AG04450 (cell line): ENCODE measurements at regions not wholly inside any gene's neighbourhood (a gene's known extent, or its start where the extent isn't known, plus 50 kb on each side); places are given as distances from the start of the nearest gene placed in this dataset.

Experiments
- CTCF ChIA-PET: fragments of 300-600, 350-600 bp; formaldehyde crosslinking; extraction: SDS; loops from one replicate; lab custom pipeline; 2022; ENCODE audit warnings: antibody characterized with exemption, inconsistent platforms; lab: Charles Lee
- POLR2A ChIA-PET: fragments of 350-600 bp; formaldehyde crosslinking; extraction: SDS; loops from one replicate; lab custom pipeline; 2021; ENCODE audit warnings: antibody characterized with exemption, inconsistent platforms; lab: Yijun Ruan, JAX
- DNase-seq: peaks from one replicate; pipeline ENCODE4 v3.0.0-alpha.2; 2011; ENCODE audit warnings: low read depth, low spot score
- H3K27ac ChIP-seq: one replicate; pipeline ENCODE4 v1.5.1; 2012; ENCODE audit warnings: low read depth, low read length, control low read depth
- H3K27me3 ChIP-seq: one replicate; pipeline ENCODE4 v1.6.0; 2012; ENCODE audit warnings: low read length; ENCODE audit not compliant: control insufficient read depth, insufficient read depth
- H3K4me3 ChIP-seq: 2 replicates; pipeline ENCODE4 v1.5.1; 2011; ENCODE audit warnings: mild to moderate bottlenecking, low read depth, low read length, control low read depth
- H3K9me3 ChIP-seq: 2 replicates; pipeline ENCODE4 v1.5.1; 2012; ENCODE audit warnings: low read length; ENCODE audit not compliant: control insufficient read depth, insufficient read depth
- CTCF ChIP-seq: IDR thresholded peaks from 2 replicates; pipeline ENCODE4 v1.5.1; 2011; ENCODE audit warnings: low read depth, low read length, control low read depth, inconsistent platforms

GRCh38 chr9:79980432-79980831 is 408.7 kb downstream of the TLE4 start:
- no peak overlapping the region for H3K4me3 ChIP-seq
- ChIA-PET CTCF (no interaction called here), POLR2A (no interaction called here)
- no peaks in the 10 kb centered on the region for H3K9me3 ChIP-seq
- DNase-seq = no peak
- peaks cover 14% of the 10 kb centered on the region for H3K27me3 ChIP-seq
- no peak for TF ChIP-seq CTCF
- H3K27ac ChIP-seq = no peak overlapping the region

GRCh38 chr9:79977510-79978197 is 405.9 kb downstream of the TLE4 start:
- no peaks in the 10 kb centered on the region for H3K9me3 ChIP-seq
- ChIA-PET CTCF (no interaction called here), POLR2A (no interaction called here)
- H3K27ac ChIP-seq = no peak overlapping the region
- H3K27me3 ChIP-seq = peaks cover 17% of the 10 kb centered on the region
- H3K4me3 ChIP-seq = no peak overlapping the region
- no peak for DNase-seq
- TF ChIP-seq CTCF = no peak

GRCh38 chr9:79977074-79977435 is 405.3 kb downstream of the TLE4 start:
- Histone ChIP-seq H3K27me3 (peaks cover 17% of the 10 kb centered on the region), H3K4me3 (no peak overlapping the region), H3K27ac (no peak overlapping the region), H3K9me3 (no peaks in the 10 kb centered on the region)
- DNase-seq = no peak
- ChIA-PET POLR2A (no interaction called here), CTCF (no interaction called here)
- TF ChIP-seq CTCF = no peak

- Histone ChIP-seq H3K27me3 (peaks cover 17% of the 10 kb centered on the region), H3K9me3 (no peaks in the 10 kb centered on the region), H3K27ac (no peak overlapping the region), H3K4me3 (no peak overlapping the region)
- ChIA-PET POLR2A (no interaction called here), CTCF (no interaction called here)
- DNase-seq = no peak
- no peak for TF ChIP-seq CTCF
Measured at GRCh38 chr9:79976257-79977073, 404.7 kb downstream of the TLE4 start.

GRCh38 chr9:79975621-79976256 is 404.0 kb downstream of the TLE4 start:
- TF ChIP-seq CTCF = no peak
- DNase-seq = no peak
- Histone ChIP-seq H3K9me3 (no peaks in the 10 kb centered on the region), H3K27me3 (peaks cover 16% of the 10 kb centered on the region), H3K4me3 (no peak overlapping the region), H3K27ac (no peak overlapping the region)
- ChIA-PET CTCF (no interaction called here), POLR2A (no interaction called here)
